ENCODE measurements at regions not wholly inside any gene's neighbourhood (a gene's known extent, or its start where the extent isn't known, plus 50 kb on each side); places are given as distances from the start of the nearest gene placed in this dataset.
"Not testable (repeated sequence)": the region's sequence is repeated elsewhere in the genome, so short reads cannot be mapped to it uniquely, and the experiment has no call there.

GRCh38 chr3:20739814-20740213 is 553.8 kb upstream of the SGO1 start:
- Mint-ChIP-seq H3K27ac (ENCODE audit: unreplicated experiment) (no peak overlapping the region), H3K9me3 (ENCODE audit: unreplicated experiment) (no peaks in the 10 kb centered on the region), H3K4me3 (ENCODE audit: unreplicated experiment) (no peak overlapping the region), H3K36me3 (ENCODE audit: low read depth, unreplicated experiment) (no peaks in the 10 kb centered on the region), H3K27me3 (ENCODE audit: unreplicated experiment) (no peaks in the 10 kb centered on the region), H3K4me1 (ENCODE audit: unreplicated experiment) (no peaks in the 10 kb centered on the region)
- TF ChIP-seq CTCF (IDR thresholded peaks at IDR 0.05; ENCODE audit: unreplicated experiment), result no peak
- DNase-seq (ENCODE audit: low spot score), result no peak

- no peak overlapping the region for H3K27ac Mint-ChIP-seq (ENCODE audit: unreplicated experiment)
- no peaks in the 10 kb centered on the region for H3K27me3 Mint-ChIP-seq (ENCODE audit: unreplicated experiment)
- TF ChIP-seq CTCF (IDR thresholded peaks at IDR 0.05; ENCODE audit: unreplicated experiment), result no peak
- no peaks in the 10 kb centered on the region for H3K36me3 Mint-ChIP-seq (ENCODE audit: low read depth, unreplicated experiment)
- no peaks in the 10 kb centered on the region for H3K9me3 Mint-ChIP-seq (ENCODE audit: unreplicated experiment)
- no peaks in the 10 kb centered on the region for H3K4me1 Mint-ChIP-seq (ENCODE audit: unreplicated experiment)
- DNase-seq (ENCODE audit: low spot score), result no peak
- no peak overlapping the region for H3K4me3 Mint-ChIP-seq (ENCODE audit: unreplicated experiment)
Measured at GRCh38 chr3:20736287-20736852, 550.4 kb upstream of the SGO1 start.

- Mint-ChIP-seq H3K27me3 (ENCODE audit: unreplicated experiment) (peaks cover 1% of the 10 kb centered on the region), H3K36me3 (ENCODE audit: low read depth, unreplicated experiment) (no peaks in the 10 kb centered on the region), H3K9me3 (ENCODE audit: unreplicated experiment) (no peaks in the 10 kb centered on the region), H3K27ac (ENCODE audit: unreplicated experiment) (no peak overlapping the region), H3K4me3 (ENCODE audit: unreplicated experiment) (no peak overlapping the region), H3K4me1 (ENCODE audit: unreplicated experiment) (no peaks in the 10 kb centered on the region)
- DNase-seq (ENCODE audit: low spot score), result no peak
- no peak for TF ChIP-seq CTCF (IDR thresholded peaks at IDR 0.05; ENCODE audit: unreplicated experiment)
Measured at GRCh38 chr3:20729185-20729584, 543.2 kb upstream of the SGO1 start.

GRCh38 chr3:20726786-20727185 is 540.8 kb upstream of the SGO1 start:
- Mint-ChIP-seq H3K4me3 (ENCODE audit: unreplicated experiment) (no peak overlapping the region), H3K36me3 (ENCODE audit: low read depth, unreplicated experiment) (no peaks in the 10 kb centered on the region), H3K27me3 (ENCODE audit: unreplicated experiment) (peaks cover 1% of the 10 kb centered on the region), H3K4me1 (ENCODE audit: unreplicated experiment) (no peaks in the 10 kb centered on the region), H3K9me3 (ENCODE audit: unreplicated experiment) (no peaks in the 10 kb centered on the region), H3K27ac (ENCODE audit: unreplicated experiment) (no peak overlapping the region)
- no peak for TF ChIP-seq CTCF (IDR thresholded peaks at IDR 0.05; ENCODE audit: unreplicated experiment)
- no peak for DNase-seq (ENCODE audit: low spot score)

GRCh38 chr3:20724241-20724640 is 538.2 kb upstream of the SGO1 start:
- Mint-ChIP-seq H3K4me1 (ENCODE audit: unreplicated experiment) (no peaks in the 10 kb centered on the region), H3K27ac (ENCODE audit: unreplicated experiment) (no peak overlapping the region), H3K9me3 (ENCODE audit: unreplicated experiment) (no peaks in the 10 kb centered on the region), H3K27me3 (ENCODE audit: unreplicated experiment) (peaks cover under 1% of the 10 kb centered on the region), H3K36me3 (ENCODE audit: low read depth, unreplicated experiment) (no peaks in the 10 kb centered on the region), H3K4me3 (ENCODE audit: unreplicated experiment) (no peak overlapping the region)
- no peak for TF ChIP-seq CTCF (IDR thresholded peaks at IDR 0.05; ENCODE audit: unreplicated experiment)
- DNase-seq (ENCODE audit: low spot score), result no peak

- H3K27me3 Mint-ChIP-seq (ENCODE audit: unreplicated experiment); H3K9me3 Mint-ChIP-seq (ENCODE audit: unreplicated experiment); H3K36me3 Mint-ChIP-seq (ENCODE audit: low read depth, unreplicated experiment); H3K4me1 Mint-ChIP-seq (ENCODE audit: unreplicated experiment); H3K4me3 Mint-ChIP-seq (ENCODE audit: unreplicated experiment); DNase-seq (ENCODE audit: low spot score); H3K27ac Mint-ChIP-seq (ENCODE audit: unreplicated experiment): not testable (repeated sequence)
Measured at GRCh38 chr3:20716425-20716824, 530.4 kb upstream of the SGO1 start.
